Glutamatergic neuron (in vitro differentiated cells): ENCODE measurements at regions not wholly inside any gene's neighbourhood (a gene's known extent, or its start where the extent isn't known, plus 50 kb on each side); places are given as distances from the start of the nearest gene placed in this dataset.

Source experiments
- DNase-seq: peaks from one replicate; pipeline ENCODE4 v3.0.0; 2022
- H3K27ac Mint-ChIP-seq: one replicate; pipeline ENCODE4 v1.8.0; 2020; ENCODE audit warnings: mild to moderate bottlenecking, mixed read lengths, inconsistent platforms; ENCODE audit not compliant: unreplicated experiment
- H3K27me3 Mint-ChIP-seq: one replicate; pipeline ENCODE4 v1.8.0; 2020; ENCODE audit warnings: mild to moderate bottlenecking, moderate library complexity, mixed read lengths, inconsistent platforms; ENCODE audit not compliant: unreplicated experiment
- H3K36me3 Mint-ChIP-seq: one replicate; pipeline ENCODE4 v1.8.0; 2020; ENCODE audit warnings: mild to moderate bottlenecking, mixed read lengths, inconsistent platforms; ENCODE audit not compliant: unreplicated experiment
- H3K4me1 Mint-ChIP-seq: one replicate; pipeline ENCODE4 v1.8.0; 2020; ENCODE audit warnings: mild to moderate bottlenecking, low read depth, mixed read lengths, inconsistent platforms; ENCODE audit not compliant: unreplicated experiment
- H3K4me3 Mint-ChIP-seq: one replicate; pipeline ENCODE4 v1.8.0; 2020; ENCODE audit warnings: mild to moderate bottlenecking, mixed read lengths, inconsistent platforms; ENCODE audit not compliant: unreplicated experiment
- H3K9me3 Mint-ChIP-seq: one replicate; pipeline ENCODE4 v1.8.0; 2020; ENCODE audit warnings: mild to moderate bottlenecking, moderate library complexity, mixed read lengths, inconsistent platforms; ENCODE audit not compliant: unreplicated experiment
- TF ChIP-seq, protein P1 (sequence below): fragments of 200-600 bp; sonication (generic); IDR thresholded peaks from one replicate; pipeline ENCODE4 v1.5.0; 2021; ENCODE audit not compliant: partially characterized antibody, unreplicated experiment

DNA sequence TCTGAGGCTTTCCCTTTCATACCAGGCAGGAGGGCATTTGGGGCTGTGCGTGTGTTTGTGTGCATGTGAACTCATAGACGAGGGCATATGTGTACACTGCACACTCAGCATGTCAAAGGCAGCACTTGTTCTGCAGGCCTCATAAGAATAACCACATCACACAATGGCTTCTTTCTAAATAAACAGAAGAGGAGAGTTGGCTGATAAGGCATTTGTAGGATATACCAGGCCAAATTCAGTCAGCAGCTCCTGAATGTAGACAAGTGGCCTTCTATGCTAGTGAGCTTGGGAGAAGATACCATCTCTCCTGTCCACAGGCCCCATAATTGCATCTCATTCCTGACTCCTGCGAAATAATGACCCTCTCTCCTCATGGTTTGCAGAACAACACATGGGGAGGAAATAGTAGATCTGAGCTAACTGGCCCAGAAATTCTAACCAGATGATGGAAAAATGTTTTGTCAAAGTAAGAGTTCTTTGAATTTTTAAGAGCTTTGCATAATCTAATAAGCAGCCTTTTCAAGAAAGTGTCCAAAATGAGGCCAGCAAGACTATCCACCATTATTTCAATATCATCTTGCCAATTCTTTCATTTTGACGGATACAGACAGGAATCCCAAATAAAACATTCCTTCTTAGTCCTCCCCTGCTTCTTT is 60.5 kb upstream of the GAS1 start:
- H3K9me3 Mint-ChIP-seq: no peaks in the 10 kb centered on the region
- TF ChIP-seq, protein P1, sequence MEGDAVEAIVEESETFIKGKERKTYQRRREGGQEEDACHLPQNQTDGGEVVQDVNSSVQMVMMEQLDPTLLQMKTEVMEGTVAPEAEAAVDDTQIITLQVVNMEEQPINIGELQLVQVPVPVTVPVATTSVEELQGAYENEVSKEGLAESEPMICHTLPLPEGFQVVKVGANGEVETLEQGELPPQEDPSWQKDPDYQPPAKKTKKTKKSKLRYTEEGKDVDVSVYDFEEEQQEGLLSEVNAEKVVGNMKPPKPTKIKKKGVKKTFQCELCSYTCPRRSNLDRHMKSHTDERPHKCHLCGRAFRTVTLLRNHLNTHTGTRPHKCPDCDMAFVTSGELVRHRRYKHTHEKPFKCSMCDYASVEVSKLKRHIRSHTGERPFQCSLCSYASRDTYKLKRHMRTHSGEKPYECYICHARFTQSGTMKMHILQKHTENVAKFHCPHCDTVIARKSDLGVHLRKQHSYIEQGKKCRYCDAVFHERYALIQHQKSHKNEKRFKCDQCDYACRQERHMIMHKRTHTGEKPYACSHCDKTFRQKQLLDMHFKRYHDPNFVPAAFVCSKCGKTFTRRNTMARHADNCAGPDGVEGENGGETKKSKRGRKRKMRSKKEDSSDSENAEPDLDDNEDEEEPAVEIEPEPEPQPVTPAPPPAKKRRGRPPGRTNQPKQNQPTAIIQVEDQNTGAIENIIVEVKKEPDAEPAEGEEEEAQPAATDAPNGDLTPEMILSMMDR: no peak
- no peak overlapping the region for H3K27ac Mint-ChIP-seq
- no peaks in the 10 kb centered on the region for H3K27me3 Mint-ChIP-seq
- no peak for DNase-seq
- peaks cover 10% of the 10 kb centered on the region for H3K36me3 Mint-ChIP-seq
- peaks cover 12% of the 10 kb centered on the region for H3K4me1 Mint-ChIP-seq
- no peak overlapping the region for H3K4me3 Mint-ChIP-seq

DNA sequence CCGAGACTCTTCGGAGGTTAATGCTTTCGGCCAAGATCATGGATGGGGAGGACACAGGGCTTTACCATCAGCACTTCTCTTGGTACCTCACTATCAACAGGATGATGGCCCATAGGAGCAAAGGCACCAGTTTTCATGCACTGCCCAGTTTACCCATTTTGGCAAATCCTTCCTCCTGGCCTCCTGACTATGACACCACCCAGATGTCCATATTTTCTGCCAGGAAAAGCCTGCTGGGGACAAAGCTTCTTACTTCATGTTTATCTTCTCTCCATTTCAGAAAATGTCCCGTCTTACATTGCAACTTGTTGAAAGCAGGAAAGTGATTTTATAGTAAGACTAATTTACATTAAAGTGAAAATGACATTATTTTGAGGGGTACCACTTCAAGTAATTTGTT is 61.4 kb upstream of the GAS1 start:
- H3K36me3 Mint-ChIP-seq: peaks cover 8% of the 10 kb centered on the region
- no peak overlapping the region for H3K4me3 Mint-ChIP-seq
- H3K27ac Mint-ChIP-seq: no peak overlapping the region
- H3K4me1 Mint-ChIP-seq: peaks cover 12% of the 10 kb centered on the region
- no peaks in the 10 kb centered on the region for H3K9me3 Mint-ChIP-seq
- TF ChIP-seq, protein P1: no peak
- DNase-seq: no peak
- H3K27me3 Mint-ChIP-seq: no peaks in the 10 kb centered on the region

- H3K27me3 Mint-ChIP-seq: no peaks in the 10 kb centered on the region
- peaks cover 12% of the 10 kb centered on the region for H3K4me1 Mint-ChIP-seq
- no peak overlapping the region for H3K27ac Mint-ChIP-seq
- H3K9me3 Mint-ChIP-seq: no peaks in the 10 kb centered on the region
- TF ChIP-seq, protein P1: no peak
- no peak overlapping the region for H3K4me3 Mint-ChIP-seq
- no peak for DNase-seq
- H3K36me3 Mint-ChIP-seq: peaks cover 5% of the 10 kb centered on the region
Observed at GRCh38 chr9:87010626-87011025, 63.3 kb upstream of the GAS1 start.

- DNase-seq: no peak
- Mint-ChIP-seq H3K27ac (no peak overlapping the region), H3K27me3 (no peaks in the 10 kb centered on the region), H3K4me3 (no peak overlapping the region), H3K4me1 (peaks cover 12% of the 10 kb centered on the region), H3K36me3 (peaks cover 5% of the 10 kb centered on the region), H3K9me3 (peaks cover under 1% of the 10 kb centered on the region)
- TF ChIP-seq, protein P1: no peak
Observed at GRCh38 chr9:87011551-87011950, 64.2 kb upstream of the GAS1 start.

- Mint-ChIP-seq H3K36me3 (peaks cover 5% of the 10 kb centered on the region), H3K9me3 (peaks cover 5% of the 10 kb centered on the region), H3K4me3 (no peak overlapping the region), H3K4me1 (peaks cover 4% of the 10 kb centered on the region), H3K27ac (no peak overlapping the region), H3K27me3 (peaks cover 2% of the 10 kb centered on the region)
- no peak for DNase-seq
- TF ChIP-seq, protein P1: no peak
Observed at GRCh38 chr9:87013490-87013889, 66.2 kb upstream of the GAS1 start.
